ENCODE measurements at regions not wholly inside any gene's neighbourhood (a gene's known extent, or its start where the extent isn't known, plus 50 kb on each side); places are given as distances from the start of the nearest gene placed in this dataset.
"Not testable (repeated sequence)": the region's sequence is repeated elsewhere in the genome, so short reads cannot be mapped to it uniquely, and the experiment has no call there.

DNA sequence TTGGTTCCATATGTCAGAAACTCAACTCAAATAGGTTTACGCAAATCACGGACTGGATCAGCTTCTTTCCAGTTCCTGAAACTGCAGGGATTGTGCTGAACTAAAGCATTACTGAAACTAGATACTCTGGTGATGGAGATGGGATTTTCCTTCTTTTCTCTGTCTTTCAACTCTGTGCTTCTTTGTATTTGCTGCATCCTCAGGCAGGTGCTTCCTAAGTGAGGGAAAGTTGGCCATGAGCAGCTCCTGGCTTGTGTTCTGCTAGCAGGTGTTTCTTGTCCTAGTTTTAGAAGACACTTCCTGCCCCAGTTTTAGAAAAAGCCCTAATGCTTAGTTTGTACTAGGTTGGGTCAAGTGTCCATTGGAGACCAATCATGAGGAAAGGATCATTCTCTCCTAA lies 86.7 kb upstream of the USP24 start:
- no peaks in the 10 kb centered on the region for H3K36me3 ChIP-seq (replicated peaks; ENCODE audit: low read depth, low read length)
- no peak for TF ChIP-seq EZH2phosphoT487 (IDR thresholded peaks at IDR 0.05; ENCODE audit: low read depth)
- TF ChIP-seq, protein P1, sequence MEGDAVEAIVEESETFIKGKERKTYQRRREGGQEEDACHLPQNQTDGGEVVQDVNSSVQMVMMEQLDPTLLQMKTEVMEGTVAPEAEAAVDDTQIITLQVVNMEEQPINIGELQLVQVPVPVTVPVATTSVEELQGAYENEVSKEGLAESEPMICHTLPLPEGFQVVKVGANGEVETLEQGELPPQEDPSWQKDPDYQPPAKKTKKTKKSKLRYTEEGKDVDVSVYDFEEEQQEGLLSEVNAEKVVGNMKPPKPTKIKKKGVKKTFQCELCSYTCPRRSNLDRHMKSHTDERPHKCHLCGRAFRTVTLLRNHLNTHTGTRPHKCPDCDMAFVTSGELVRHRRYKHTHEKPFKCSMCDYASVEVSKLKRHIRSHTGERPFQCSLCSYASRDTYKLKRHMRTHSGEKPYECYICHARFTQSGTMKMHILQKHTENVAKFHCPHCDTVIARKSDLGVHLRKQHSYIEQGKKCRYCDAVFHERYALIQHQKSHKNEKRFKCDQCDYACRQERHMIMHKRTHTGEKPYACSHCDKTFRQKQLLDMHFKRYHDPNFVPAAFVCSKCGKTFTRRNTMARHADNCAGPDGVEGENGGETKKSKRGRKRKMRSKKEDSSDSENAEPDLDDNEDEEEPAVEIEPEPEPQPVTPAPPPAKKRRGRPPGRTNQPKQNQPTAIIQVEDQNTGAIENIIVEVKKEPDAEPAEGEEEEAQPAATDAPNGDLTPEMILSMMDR (IDR thresholded peaks at IDR 0.05; ENCODE audit: low read depth, low read length), result no peak
- H3K79me2 ChIP-seq (ENCODE audit: low read length), result no peaks in the 10 kb centered on the region
- H2AFZ ChIP-seq (ENCODE audit: low read depth, low read length), result no peak overlapping the region
- H3K4me1 ChIP-seq (ENCODE audit: low read length), result no peaks in the 10 kb centered on the region
- peaks cover 9% of the 10 kb centered on the region; the same call in 1 of the 2 replicates for H3K27me3 ChIP-seq (ENCODE audit: low read depth, low read length)
- no peak overlapping the region for H3K27ac ChIP-seq (ENCODE audit: low read length)
- no peak overlapping the region for H3K4me2 ChIP-seq (ENCODE audit: low read length)
- H4K20me1 ChIP-seq (ENCODE audit: insufficient read depth, low read length), result no peaks in the 10 kb centered on the region
- H3K9ac ChIP-seq (ENCODE audit: low read length), result no peak overlapping the region
- no peaks in the 10 kb centered on the region for H3K9me3 ChIP-seq (ENCODE audit: insufficient read depth, low read length)
- H3K4me3 ChIP-seq (ENCODE audit: low read length), result no peak overlapping the region

DNA sequence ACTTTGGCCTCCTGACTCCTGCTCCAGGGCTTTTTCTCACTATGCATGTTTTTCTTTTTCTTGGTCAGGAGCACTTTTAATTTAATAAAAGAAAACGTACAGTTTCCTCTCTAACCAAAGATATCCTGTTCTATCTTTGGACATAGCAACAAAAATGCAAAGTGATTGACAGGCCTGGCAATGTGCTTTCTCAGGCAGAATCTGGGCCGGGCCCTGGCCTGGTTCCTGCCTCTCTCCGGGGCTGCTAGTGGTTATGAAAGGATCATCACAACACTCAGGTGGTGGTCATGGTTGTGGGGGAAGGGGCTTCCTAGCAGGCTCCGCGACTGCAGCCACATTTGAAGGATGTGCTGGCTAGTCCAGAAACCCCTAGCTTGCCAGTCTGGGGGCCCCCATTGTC lies 85.8 kb upstream of the USP24 start:
- H3K4me1 ChIP-seq (ENCODE audit: low read length), result no peaks in the 10 kb centered on the region
- no peak overlapping the region for H3K27ac ChIP-seq (ENCODE audit: low read length)
- H3K4me3 ChIP-seq (ENCODE audit: low read length), result no peak overlapping the region
- no peak for TF ChIP-seq EZH2phosphoT487 (IDR thresholded peaks at IDR 0.05; ENCODE audit: low read depth)
- TF ChIP-seq, protein P1 (IDR thresholded peaks at IDR 0.05; ENCODE audit: low read depth, low read length), result no peak
- no peak overlapping the region for H2AFZ ChIP-seq (ENCODE audit: low read depth, low read length)
- H3K79me2 ChIP-seq (ENCODE audit: low read length), result no peaks in the 10 kb centered on the region
- H3K4me2 ChIP-seq (ENCODE audit: low read length), result no peak overlapping the region
- H3K9ac ChIP-seq (ENCODE audit: low read length), result no peak overlapping the region
- no peaks in the 10 kb centered on the region for H3K36me3 ChIP-seq (replicated peaks; ENCODE audit: low read depth, low read length)
- H3K9me3 ChIP-seq (ENCODE audit: insufficient read depth, low read length), result no peaks in the 10 kb centered on the region
- H4K20me1 ChIP-seq (ENCODE audit: insufficient read depth, low read length), result no peaks in the 10 kb centered on the region
- peaks cover 5% of the 10 kb centered on the region; the same call in 1 of the 2 replicates for H3K27me3 ChIP-seq (ENCODE audit: low read depth, low read length)

DNA sequence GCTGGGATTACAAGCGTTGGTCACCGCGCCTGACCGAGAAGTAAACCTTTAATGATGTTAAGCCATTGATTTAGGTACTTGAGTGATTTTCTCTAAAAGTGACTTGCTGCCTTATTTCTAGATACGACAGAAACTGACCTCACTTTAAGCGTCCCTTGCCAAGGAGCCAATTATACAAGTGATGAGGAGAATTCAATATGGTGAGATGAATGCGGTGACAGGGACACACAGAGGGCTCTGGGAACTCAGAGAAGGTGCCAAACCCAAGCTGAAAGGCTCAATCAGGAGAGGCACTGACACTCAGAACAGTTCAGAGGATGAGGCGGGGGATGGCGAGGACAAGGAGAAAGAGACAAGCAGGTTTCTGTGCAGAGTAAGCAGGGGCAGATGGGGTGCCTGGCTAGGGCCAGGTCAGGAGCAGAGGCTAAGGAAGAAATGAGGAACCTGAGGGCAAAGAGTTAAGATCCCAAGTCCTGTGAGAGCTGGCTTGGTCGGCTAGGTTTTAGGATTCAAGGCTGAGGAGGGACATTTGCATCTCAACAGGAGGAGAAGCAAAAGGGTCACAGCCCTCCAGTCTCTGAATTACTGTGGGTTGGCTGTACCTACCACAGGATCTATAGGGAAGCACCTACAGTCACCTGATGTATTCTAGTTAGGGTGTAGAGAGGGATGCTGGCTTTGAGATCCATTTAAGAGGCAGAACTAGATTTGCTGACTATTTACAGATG lies 83.2 kb upstream of the USP24 start:
- H3K36me3 ChIP-seq (replicated peaks; ENCODE audit: low read depth, low read length), result no peaks in the 10 kb centered on the region

DNA sequence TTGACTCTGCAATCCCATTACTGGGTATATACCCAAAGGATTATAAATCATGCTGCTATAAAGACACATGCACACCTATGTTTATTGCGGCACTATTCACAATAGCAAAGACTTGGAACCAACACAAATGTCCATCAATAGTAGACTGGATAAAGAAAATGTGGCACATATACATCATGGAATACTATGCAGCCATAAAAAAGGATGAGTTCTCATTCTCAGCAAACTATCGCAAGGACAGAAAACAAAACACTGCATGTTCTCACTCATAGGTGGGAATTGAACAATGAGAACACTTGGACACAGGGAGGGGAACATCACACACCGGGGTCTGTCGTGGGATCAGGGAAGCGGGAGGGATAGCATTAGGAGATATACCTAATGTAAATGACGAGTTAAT lies 81.1 kb upstream of the USP24 start:
- not testable (repeated sequence) for H3K9me3 ChIP-seq (ENCODE audit: insufficient read depth, low read length); H3K36me3 ChIP-seq (replicated peaks; ENCODE audit: low read depth, low read length); H3K4me3 ChIP-seq (ENCODE audit: low read length)

More for the DNA sequence above, 83.2 kb upstream of the USP24 start:
- TF ChIP-seq, protein P1 (IDR thresholded peaks at IDR 0.05; ENCODE audit: low read depth, low read length), result no peak
- TF ChIP-seq EZH2phosphoT487 (IDR thresholded peaks at IDR 0.05; ENCODE audit: low read depth), result no peak
- Histone ChIP-seq H3K4me3 (ENCODE audit: low read length) (no peak overlapping the region), H3K4me2 (ENCODE audit: low read length) (no peak overlapping the region), H3K27me3 (ENCODE audit: low read depth, low read length) (no peaks in the 10 kb centered on the region), H3K9me3 (ENCODE audit: insufficient read depth, low read length) (no peaks in the 10 kb centered on the region), H3K79me2 (ENCODE audit: low read length) (no peaks in the 10 kb centered on the region), H4K20me1 (ENCODE audit: insufficient read depth, low read length) (no peaks in the 10 kb centered on the region), H3K27ac (ENCODE audit: low read length) (no peak overlapping the region), H3K4me1 (ENCODE audit: low read length) (no peaks in the 10 kb centered on the region), H2AFZ (ENCODE audit: low read depth, low read length) (no peak overlapping the region), H3K9ac (ENCODE audit: low read length) (no peak overlapping the region)

More for the DNA sequence above, 81.1 kb upstream of the USP24 start:
- not testable (repeated sequence) for H2AFZ ChIP-seq (ENCODE audit: low read depth, low read length); H3K4me2 ChIP-seq (ENCODE audit: low read length); H3K27me3 ChIP-seq (ENCODE audit: low read depth, low read length); H3K27ac ChIP-seq (ENCODE audit: low read length); H4K20me1 ChIP-seq (ENCODE audit: insufficient read depth, low read length); H3K9ac ChIP-seq (ENCODE audit: low read length); H3K4me1 ChIP-seq (ENCODE audit: low read length); H3K79me2 ChIP-seq (ENCODE audit: low read length)

Measured in OCI-LY3 (cell line).